ENCODE measurements at regions not wholly inside any gene's neighbourhood (a gene's known extent, or its start where the extent isn't known, plus 50 kb on each side); places are given as distances from the start of the nearest gene placed in this dataset.

DNA sequence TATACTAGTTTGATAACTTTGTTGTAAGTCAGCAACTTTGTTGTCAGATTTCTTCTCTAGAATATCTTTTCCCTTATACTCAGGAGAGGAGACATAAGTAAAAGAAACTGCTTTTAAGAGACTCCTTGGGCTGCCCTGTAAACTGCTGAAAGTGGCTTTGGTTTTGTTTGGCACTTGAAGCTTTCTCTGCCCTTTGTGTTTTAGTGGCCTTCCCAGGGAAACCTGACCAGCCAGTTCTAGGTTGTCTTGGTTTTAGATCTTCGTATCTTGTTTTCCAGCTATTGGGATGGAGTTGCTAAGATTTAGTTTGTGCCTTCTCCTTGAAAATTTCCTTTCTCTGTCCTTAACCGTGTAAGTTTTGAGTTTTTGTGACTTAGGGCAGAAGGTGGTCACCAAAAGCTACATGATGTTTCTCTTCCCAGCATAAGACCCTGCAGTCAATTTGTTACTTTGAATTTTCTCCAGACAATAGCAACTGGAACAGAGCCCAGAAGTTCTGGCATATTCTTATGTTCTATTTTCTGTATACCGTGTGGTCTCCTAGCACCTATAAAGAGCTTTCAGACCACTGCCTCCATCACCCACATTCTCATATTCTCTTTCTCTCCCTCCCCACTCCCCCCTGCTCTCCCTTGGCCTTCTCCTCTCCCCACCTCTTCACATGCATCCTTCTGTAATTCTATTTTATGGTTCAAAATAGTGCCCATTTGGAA is 81.1 kb downstream of the BOLA3 start:
- TF ChIP-seq POLR2AphosphoS5 (IDR thresholded peaks at IDR 0.05; ENCODE audit: low read depth, low read length) (no peak), TAF1 (IDR thresholded peaks at IDR 0.05; ENCODE audit: borderline replicate concordance, low read depth, low read length) (no peak), POLR2A (IDR thresholded peaks at IDR 0.05; ENCODE audit: low read depth, low read length) (no peak)
